Sigmoid colon (tissue), 4 donors: ENCODE measurements at regions not wholly inside any gene's neighbourhood (a gene's known extent, or its start where the extent isn't known, plus 50 kb on each side); places are given as distances from the start of the nearest gene placed in this dataset.

ENCODE experiments used
- POLR2A ChIP-seq, 2 donors: fragments of 450-650 bp; IDR thresholded peaks; one replicate each; pipeline ENCODE4 v1.6.1; 2016; ENCODE audit warnings: antibody characterized with exemption in 2 of 2, mild to moderate bottlenecking in 2 of 2, moderate library complexity in 2 of 2
- POLR2AphosphoS5 ChIP-seq, 4 donors: sonication (generic); formaldehyde crosslinking; IDR thresholded peaks; one replicate each; pipeline ENCODE4 v1.6.1; 2017; ENCODE audit warnings: antibody characterized with exemption in 4 of 4
- TF ChIP-seq, protein P1 (sequence below), 4 experiments: fragments of 450-650 bp in 3 of 4; fragments of 200-600 bp in 1 of 4; IDR thresholded peaks; one replicate each; pipeline ENCODE4 v1.5.1; 2016 to 2019; ENCODE audit warnings: antibody characterized with exemption in 4 of 4, mild to moderate bottlenecking in 3 of 4, moderate library complexity in 2 of 4

DNA sequence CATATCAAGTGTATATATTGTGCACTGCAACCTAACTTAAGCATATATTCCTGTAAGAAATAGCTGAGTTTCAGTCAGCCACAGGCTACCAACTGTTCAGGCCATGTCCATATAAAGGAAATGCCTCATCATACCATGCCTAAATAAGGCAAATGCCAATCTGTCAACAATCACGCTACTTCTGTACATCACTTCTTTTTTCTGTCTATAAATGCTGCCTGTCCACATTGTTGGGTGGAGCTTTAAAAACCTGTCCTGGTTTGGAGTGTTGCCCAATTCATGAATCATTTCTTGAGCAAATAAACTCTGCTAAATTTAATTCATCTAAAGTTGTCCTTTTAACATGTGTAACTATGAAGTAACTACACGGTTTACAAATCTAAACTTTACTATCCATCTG is 1091.9 kb downstream of the NSUN3 start:
- TF ChIP-seq POLR2AphosphoS5 (IDR thresholded peaks at IDR 0.05) = no peak
- TF ChIP-seq, protein P1, sequence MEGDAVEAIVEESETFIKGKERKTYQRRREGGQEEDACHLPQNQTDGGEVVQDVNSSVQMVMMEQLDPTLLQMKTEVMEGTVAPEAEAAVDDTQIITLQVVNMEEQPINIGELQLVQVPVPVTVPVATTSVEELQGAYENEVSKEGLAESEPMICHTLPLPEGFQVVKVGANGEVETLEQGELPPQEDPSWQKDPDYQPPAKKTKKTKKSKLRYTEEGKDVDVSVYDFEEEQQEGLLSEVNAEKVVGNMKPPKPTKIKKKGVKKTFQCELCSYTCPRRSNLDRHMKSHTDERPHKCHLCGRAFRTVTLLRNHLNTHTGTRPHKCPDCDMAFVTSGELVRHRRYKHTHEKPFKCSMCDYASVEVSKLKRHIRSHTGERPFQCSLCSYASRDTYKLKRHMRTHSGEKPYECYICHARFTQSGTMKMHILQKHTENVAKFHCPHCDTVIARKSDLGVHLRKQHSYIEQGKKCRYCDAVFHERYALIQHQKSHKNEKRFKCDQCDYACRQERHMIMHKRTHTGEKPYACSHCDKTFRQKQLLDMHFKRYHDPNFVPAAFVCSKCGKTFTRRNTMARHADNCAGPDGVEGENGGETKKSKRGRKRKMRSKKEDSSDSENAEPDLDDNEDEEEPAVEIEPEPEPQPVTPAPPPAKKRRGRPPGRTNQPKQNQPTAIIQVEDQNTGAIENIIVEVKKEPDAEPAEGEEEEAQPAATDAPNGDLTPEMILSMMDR (IDR thresholded peaks at IDR 0.05) = no peak
- TF ChIP-seq POLR2A (IDR thresholded peaks at IDR 0.05) = no peak
